ENCODE measurements at regions not wholly inside any gene's neighbourhood (a gene's known extent, or its start where the extent isn't known, plus 50 kb on each side); places are given as distances from the start of the nearest gene placed in this dataset.

DNA sequence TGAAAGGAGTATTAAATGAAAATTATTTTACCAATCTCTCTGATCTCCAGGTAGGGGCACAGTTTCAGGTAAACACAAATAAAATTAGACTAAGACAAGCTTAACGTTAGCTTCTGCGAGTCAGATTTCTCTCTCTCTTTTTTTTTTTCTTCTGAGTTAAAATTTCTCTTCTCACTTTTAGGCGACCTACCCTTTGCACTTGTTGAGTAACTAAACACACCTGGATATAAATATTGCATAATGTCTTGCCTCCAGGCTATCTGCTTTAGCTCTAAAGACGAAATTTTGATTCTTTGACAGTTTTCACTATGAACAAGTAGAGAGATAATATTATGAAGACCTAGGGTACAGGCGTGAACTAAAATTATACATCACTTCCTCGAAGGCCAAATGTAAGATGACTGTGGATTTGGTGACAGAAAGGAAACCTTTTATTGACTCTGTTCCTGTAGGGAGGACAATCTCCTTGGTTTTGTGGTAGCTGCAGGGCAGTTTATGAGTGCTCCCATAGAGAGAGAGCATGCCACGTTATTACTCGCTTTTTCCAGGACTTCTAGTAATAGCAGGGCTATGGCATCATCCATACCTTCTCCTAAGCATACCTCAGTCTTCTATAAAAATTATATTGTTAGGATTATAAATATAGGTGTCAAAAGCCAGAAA, 303.8 kb upstream of the NEGR1 start:
- no peak for TF ChIP-seq CTCF (IDR thresholded peaks at IDR 0.05)
- TF ChIP-seq ZFX (IDR thresholded peaks at IDR 0.05; ENCODE audit: borderline replicate concordance), result no peak

Data from 22Rv1 (cell line).